Mesendoderm (in vitro differentiated cells): ENCODE measurements at regions not wholly inside any gene's neighbourhood (a gene's known extent, or its start where the extent isn't known, plus 50 kb on each side); places are given as distances from the start of the nearest gene placed in this dataset.

ENCODE experiments used
- DNase-seq: peaks from one replicate; pipeline ENCODE4 v3.0.0; 2013
- H2AK5ac ChIP-seq: 2 replicates; pipeline ENCODE4 v1.6.1; 2013; ENCODE audit warnings: low read length, inconsistent platforms
- H2BK120ac ChIP-seq: 2 replicates; pipeline ENCODE4 v1.6.1; 2013; ENCODE audit warnings: low read depth, mild to moderate bottlenecking, low read length, moderate library complexity, mixed read lengths
- H2BK15ac ChIP-seq: replicated peaks from 2 replicates; pipeline ENCODE4 v1.6.1; 2013; ENCODE audit warnings: low read depth, mild to moderate bottlenecking, moderate library complexity
- H2BK5ac ChIP-seq: 2 replicates; pipeline ENCODE4 v1.6.1; 2013; ENCODE audit warnings: low read length, inconsistent platforms
- H3K18ac ChIP-seq: 2 replicates; pipeline ENCODE4 v1.6.1; 2013; ENCODE audit warnings: mild to moderate bottlenecking, low read length, mixed read lengths
- H3K23ac ChIP-seq: one replicate; pipeline ENCODE4 v1.6.1; 2013; ENCODE audit warnings: low read length
- H3K27ac ChIP-seq: 2 replicates; pipeline ENCODE4 v1.5.1; 2013; ENCODE audit warnings: low read depth, mild to moderate bottlenecking, inconsistent platforms, low read length, moderate library complexity
- H3K27me3 ChIP-seq: 2 replicates; pipeline ENCODE4 v1.6.1; 2013; ENCODE audit warnings: low read length, control low read depth, mild to moderate bottlenecking, inconsistent platforms; ENCODE audit not compliant: insufficient read depth, poor library complexity
- H3K36me3 ChIP-seq: 2 replicates; pipeline ENCODE4 v1.6.1; 2013; ENCODE audit warnings: low read length, inconsistent platforms; ENCODE audit not compliant: control insufficient read depth, insufficient read depth
- H3K4ac ChIP-seq: one replicate; pipeline ENCODE4 v1.6.1; 2013; ENCODE audit warnings: low read depth, mild to moderate bottlenecking, low read length, moderate library complexity
- H3K4me1 ChIP-seq: 2 replicates; pipeline ENCODE4 v1.6.1; 2013; ENCODE audit warnings: low read depth, low read length, inconsistent platforms; ENCODE audit not compliant: control insufficient read depth
- H3K4me2 ChIP-seq: 2 replicates; pipeline ENCODE4 v1.6.1; 2013; ENCODE audit warnings: low read length
- H3K4me3 ChIP-seq: 2 replicates; pipeline ENCODE4 v1.5.1; 2013; ENCODE audit warnings: mild to moderate bottlenecking, low read length
- H3K56ac ChIP-seq: one replicate; pipeline ENCODE4 v1.6.1; 2013; ENCODE audit warnings: low read length
- H3K79me1 ChIP-seq: 2 replicates; pipeline ENCODE4 v1.6.1; 2013; ENCODE audit warnings: low read length, inconsistent platforms
- H3K79me2 ChIP-seq: 2 replicates; pipeline ENCODE4 v1.6.1; 2013; ENCODE audit warnings: mild to moderate bottlenecking, low read length; ENCODE audit not compliant: control insufficient read depth, insufficient read depth
- H3K9ac ChIP-seq: 2 replicates; pipeline ENCODE4 v1.6.1; 2013; ENCODE audit warnings: low read length, inconsistent platforms
- H4K5ac ChIP-seq: one replicate; pipeline ENCODE4 v1.6.1; 2013; ENCODE audit warnings: low read length
- H4K8ac ChIP-seq: one replicate; pipeline ENCODE4 v1.6.1; 2013; ENCODE audit warnings: low read depth, mild to moderate bottlenecking, control low read depth, low read length, moderate library complexity
- WGBS: extraction: QIAGEN DNeasy Blood & Tissue Kit; methylation state at CpG from one replicate; pipeline ENCODE4 v1.1.7; 2013; ENCODE audit warnings: low lambda C conversion rate, missing lambda C conversion rate; ENCODE audit not compliant: insufficient coverage; ENCODE audit errors: extremely low coverage; 5-methylcytosine and 5-hydroxymethylcytosine counted together

DNA sequence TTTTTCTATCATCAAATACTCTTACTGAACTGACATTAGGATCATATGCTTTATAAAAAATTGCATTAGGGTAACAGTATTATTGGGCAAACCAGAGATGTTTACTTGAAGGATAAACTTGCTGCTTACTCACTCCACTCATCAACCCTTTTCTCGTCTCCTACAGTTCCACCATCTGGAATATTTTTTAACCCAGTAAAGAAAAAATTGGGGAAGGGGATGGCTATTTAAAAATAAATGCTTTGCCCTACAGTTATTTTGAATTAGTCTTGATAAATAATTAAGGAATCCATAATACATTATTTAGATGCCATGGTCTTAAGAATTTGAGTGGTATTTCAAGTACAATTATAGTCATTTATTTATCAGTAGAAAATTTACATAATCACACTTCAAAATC, 225.8 kb downstream of the MEF2C start:
- Histone ChIP-seq H3K18ac (no peak overlapping the region), H3K79me2 (no peaks in the 10 kb centered on the region), H3K4me1 (peaks cover 2% of the 10 kb centered on the region), H2AK5ac (no peak overlapping the region), H3K56ac (no peak overlapping the region), H3K4me2 (no peak overlapping the region), H2BK5ac (no peak overlapping the region), H3K4me3 (no peak overlapping the region), H4K8ac (no peak overlapping the region), H3K79me1 (no peaks in the 10 kb centered on the region), H4K5ac (no peak overlapping the region), H3K4ac (no peak overlapping the region), H3K9ac (no peak overlapping the region), H3K23ac (no peak overlapping the region), H2BK120ac (no peak overlapping the region), H3K36me3 (no peaks in the 10 kb centered on the region), H3K27me3 (peaks cover 8% of the 10 kb centered on the region), H2BK15ac (no peak overlapping the region), H3K27ac (no peak overlapping the region)
- no peak for DNase-seq
- WGBS: no CpG with 5 or more reads among the region's 1 CpG

DNA sequence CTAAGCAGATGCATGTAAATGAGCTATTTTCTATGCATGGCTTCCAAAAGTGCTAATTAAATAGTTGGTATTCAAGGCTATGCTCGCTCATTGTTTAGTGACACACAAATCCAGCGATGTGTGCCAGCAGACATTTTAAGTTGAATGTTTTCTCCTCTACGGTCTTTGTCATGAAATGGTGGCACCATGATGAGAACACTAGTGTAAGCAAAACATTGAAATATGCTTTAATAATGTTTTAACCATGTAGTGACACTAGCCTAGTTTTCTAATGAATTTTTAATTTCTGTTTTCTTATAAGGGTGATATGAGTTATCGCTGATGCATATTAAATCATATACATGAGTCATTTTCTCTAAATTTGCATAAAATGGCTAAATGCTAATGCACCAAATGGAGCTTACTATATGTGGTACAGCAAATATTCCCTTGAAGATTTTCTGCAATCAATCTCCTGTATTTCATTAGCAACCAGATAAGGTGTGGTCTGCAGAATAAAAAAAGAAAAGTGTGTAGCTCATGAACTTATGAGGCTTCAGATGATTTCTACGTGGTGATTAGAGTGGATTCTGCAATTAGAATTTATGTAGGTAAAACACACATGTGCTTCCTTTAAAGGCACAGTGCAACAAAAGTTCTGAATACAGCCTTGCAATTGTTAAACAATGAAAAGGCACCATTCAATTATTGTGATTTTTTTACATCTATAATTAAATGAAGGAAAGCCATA, 226.6 kb downstream of the MEF2C start:
- Histone ChIP-seq H3K4me2 (no peak overlapping the region), H3K4me1 (peaks cover 2% of the 10 kb centered on the region), H3K36me3 (no peaks in the 10 kb centered on the region), H2BK120ac (no peak overlapping the region), H3K23ac (no peak overlapping the region), H3K56ac (no peak overlapping the region), H2BK15ac (no peak overlapping the region), H2BK5ac (no peak overlapping the region), H4K5ac (no peak overlapping the region), H4K8ac (no peak overlapping the region), H3K4me3 (no peak overlapping the region), H3K4ac (no peak overlapping the region), H3K27me3 (peaks cover 8% of the 10 kb centered on the region), H3K9ac (no peak overlapping the region), H3K27ac (no peak overlapping the region), H3K79me1 (no peaks in the 10 kb centered on the region), H2AK5ac (no peak overlapping the region), H3K18ac (no peak overlapping the region), H3K79me2 (no peaks in the 10 kb centered on the region)
- no CpG with 5 or more reads among the region's 5 CpGs for WGBS
- DNase-seq: no peak

DNA sequence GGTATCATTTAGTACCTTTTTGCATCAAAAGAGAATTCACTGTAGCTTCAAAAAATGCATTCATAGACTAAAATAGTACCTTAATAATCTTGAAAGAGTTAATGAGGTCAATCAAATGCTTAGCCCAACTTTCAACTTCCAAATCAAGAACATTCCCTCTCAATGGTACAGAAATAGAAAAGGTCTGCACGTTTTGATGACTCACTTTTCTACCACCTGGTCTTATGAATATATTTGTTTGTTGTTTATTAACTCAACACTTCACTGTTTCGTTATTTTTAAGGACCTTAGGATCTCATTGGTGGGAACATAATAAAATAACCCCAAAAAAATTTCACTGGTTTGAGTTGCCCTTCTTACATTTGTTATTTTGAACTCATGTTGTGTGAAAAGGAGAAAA, 229.5 kb downstream of the MEF2C start:
- Histone ChIP-seq H3K79me2 (no peaks in the 10 kb centered on the region), H4K5ac (no peak overlapping the region), H3K36me3 (no peaks in the 10 kb centered on the region), H2BK15ac (no peak overlapping the region), H3K18ac (no peak overlapping the region), H3K4ac (no peak overlapping the region), H4K8ac (no peak overlapping the region), H3K4me1 (no peaks in the 10 kb centered on the region), H3K4me3 (no peak overlapping the region), H3K4me2 (no peak overlapping the region), H2BK5ac (no peak overlapping the region), H3K9ac (no peak overlapping the region), H3K56ac (no peak overlapping the region), H3K27ac (no peak overlapping the region), H3K79me1 (no peaks in the 10 kb centered on the region), H2AK5ac (no peak overlapping the region), H2BK120ac (no peak overlapping the region), H3K23ac (no peak overlapping the region), H3K27me3 (peaks cover 2% of the 10 kb centered on the region)
- DNase-seq: no peak
- no CpG with 5 or more reads among the region's 2 CpGs for WGBS

DNA sequence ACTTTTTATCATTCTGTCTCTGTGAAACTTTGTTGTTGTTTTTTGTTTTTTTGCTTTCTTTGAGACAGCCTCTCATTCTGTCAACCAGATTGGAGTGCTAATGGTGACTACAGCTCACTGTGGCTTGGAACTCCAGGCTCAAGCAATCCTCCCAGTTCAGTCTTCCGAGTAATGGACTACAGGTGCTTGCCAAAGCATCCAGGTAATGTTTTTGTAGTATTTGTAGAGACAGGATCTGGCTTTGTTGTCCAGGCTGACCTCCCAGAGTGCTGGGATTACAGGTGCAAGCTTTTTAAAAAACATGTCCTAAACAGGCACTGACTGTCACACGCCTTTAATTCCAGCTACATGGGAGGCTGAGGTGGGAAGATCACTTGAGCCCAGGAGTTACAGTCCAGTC, 235.1 kb downstream of the MEF2C start:
- H3K27ac ChIP-seq: no peak overlapping the region
- H4K5ac ChIP-seq: no peak overlapping the region
- H3K4me1 ChIP-seq: no peaks in the 10 kb centered on the region
- H3K18ac ChIP-seq: no peak overlapping the region
- H3K4me3 ChIP-seq: no peak overlapping the region
- H3K4ac ChIP-seq: no peak overlapping the region
- DNase-seq: no peak
- H2BK120ac ChIP-seq: no peak overlapping the region
- no peaks in the 10 kb centered on the region for H3K79me2 ChIP-seq
- no CpG with 5 or more reads among the region's 2 CpGs for WGBS
- H4K8ac ChIP-seq: no peak overlapping the region
- H2BK5ac ChIP-seq: no peak overlapping the region
- H3K23ac ChIP-seq: no peak overlapping the region
- no peak overlapping the region for H3K9ac ChIP-seq
- no peaks in the 10 kb centered on the region for H3K36me3 ChIP-seq
- no peak overlapping the region for H2AK5ac ChIP-seq
- H3K56ac ChIP-seq: no peak overlapping the region
- H3K4me2 ChIP-seq: no peak overlapping the region
- no peak overlapping the region for H2BK15ac ChIP-seq
- H3K79me1 ChIP-seq: no peaks in the 10 kb centered on the region
- H3K27me3 ChIP-seq: no peaks in the 10 kb centered on the region

DNA sequence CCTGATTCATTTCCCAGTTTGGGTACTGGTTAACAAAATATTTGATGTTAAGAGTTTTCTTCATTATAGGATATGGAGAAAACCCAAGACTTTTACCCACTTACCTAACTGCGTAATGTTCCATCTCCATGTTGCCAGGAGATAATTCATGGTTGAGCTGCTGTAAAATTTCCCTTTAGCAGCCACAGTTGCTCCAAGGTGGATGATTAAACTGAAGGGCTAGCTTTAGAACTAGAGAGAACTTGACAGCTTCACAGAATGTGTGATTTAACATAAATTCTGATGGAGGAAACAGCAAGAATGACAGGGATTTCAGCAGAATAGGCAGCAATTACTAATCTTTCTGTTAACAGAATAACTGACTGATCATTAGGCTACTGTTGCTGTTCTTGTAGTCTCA, 236.1 kb downstream of the MEF2C start:
- no peak for DNase-seq
- no peak overlapping the region for H3K18ac ChIP-seq
- H3K9ac ChIP-seq: no peak overlapping the region
- H3K4me1 ChIP-seq: no peaks in the 10 kb centered on the region
- no CpG with 5 or more reads among the region's 1 CpG for WGBS
- no peak overlapping the region for H3K23ac ChIP-seq
- H2BK120ac ChIP-seq: no peak overlapping the region
- no peak overlapping the region for H4K5ac ChIP-seq
- H3K4me2 ChIP-seq: no peak overlapping the region
- H3K4me3 ChIP-seq: no peak overlapping the region
- no peak overlapping the region for H2AK5ac ChIP-seq
- no peaks in the 10 kb centered on the region for H3K79me2 ChIP-seq
- H3K79me1 ChIP-seq: no peaks in the 10 kb centered on the region
- no peaks in the 10 kb centered on the region for H3K27me3 ChIP-seq
- H2BK15ac ChIP-seq: no peak overlapping the region
- H3K56ac ChIP-seq: no peak overlapping the region
- no peak overlapping the region for H2BK5ac ChIP-seq
- H3K27ac ChIP-seq: no peak overlapping the region
- no peak overlapping the region for H3K4ac ChIP-seq
- H4K8ac ChIP-seq: no peak overlapping the region
- H3K36me3 ChIP-seq: no peaks in the 10 kb centered on the region

DNA sequence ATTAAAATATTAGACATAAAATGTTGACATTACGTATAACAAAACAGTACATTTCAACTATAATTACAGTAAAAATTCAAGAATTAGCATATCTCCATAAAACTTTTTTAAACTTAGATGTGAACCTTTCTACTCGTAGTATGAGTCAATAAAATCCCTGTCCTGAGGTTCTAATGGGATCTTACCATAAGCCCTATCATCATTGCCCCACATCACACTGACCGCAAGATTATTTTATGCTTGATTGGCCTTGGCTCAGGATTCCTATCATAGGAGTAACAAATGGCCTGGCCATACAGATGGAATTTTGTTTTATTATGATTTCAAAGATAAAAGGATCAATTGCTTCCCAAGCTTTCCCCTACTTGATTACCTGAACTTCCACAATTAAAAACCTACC, 238.3 kb downstream of the MEF2C start:
- Histone ChIP-seq H3K27me3 (no peaks in the 10 kb centered on the region), H3K4me1 (no peaks in the 10 kb centered on the region), H4K8ac (no peak overlapping the region), H3K4ac (no peak overlapping the region), H3K4me2 (no peak overlapping the region), H4K5ac (no peak overlapping the region), H2BK120ac (no peak overlapping the region), H2AK5ac (no peak overlapping the region), H3K18ac (no peak overlapping the region), H3K4me3 (no peak overlapping the region), H3K56ac (no peak overlapping the region), H3K79me1 (no peaks in the 10 kb centered on the region), H2BK5ac (no peak overlapping the region), H2BK15ac (no peak overlapping the region), H3K23ac (no peak overlapping the region), H3K9ac (no peak overlapping the region), H3K27ac (no peak overlapping the region), H3K79me2 (no peaks in the 10 kb centered on the region), H3K36me3 (no peaks in the 10 kb centered on the region)
- whole genome bisulfite sequencing: no CpG with 5 or more reads among the region's 3 CpGs
- DNase-seq: no peak
